HCT116 (cell line): ENCODE measurements at regions not wholly inside any gene's neighbourhood (a gene's known extent, or its start where the extent isn't known, plus 50 kb on each side); places are given as distances from the start of the nearest gene placed in this dataset.

ENCODE experiments used
- ATAC-seq: fragments of 200-7000 bp; cut with Tn5 transposase; 2 replicates; pipeline ENCODE4 v1.9.1; 2020; ENCODE audit warnings: mild to moderate bottlenecking, moderate library complexity
- BruUV-seq: library from RNA; stranded (reverse); fragments of 400-500 nt; replicated peaks from 2 replicates; lab custom pipeline; 2021; lab: Mats Ljungman, UMichigan
- CTCF ChIA-PET: fragments of 300-600 bp; sonication (Branson Sonifier 250); formaldehyde crosslinking; loops from one replicate; lab custom pipeline; 2021; ENCODE audit warnings: antibody characterized with exemption; lab: Charles Lee
- POLR2A ChIA-PET: fragments of 300-600, 350-600 bp; sonication (Branson Sonifier 250); formaldehyde crosslinking; loops from one replicate; lab custom pipeline; 2021; ENCODE audit warnings: antibody characterized with exemption; lab: Charles Lee
- RAD21 ChIA-PET, 2 experiments: fragments of 300-600 bp; sonication (Branson Sonifier 250); formaldehyde crosslinking; loops; one replicate each; lab custom pipeline; 2023; ENCODE audit warnings: low total read pairs in 2 of 2; ENCODE audit not compliant: uncharacterized antibody in 2 of 2, unreplicated experiment in 2 of 2, low non-redundant PET in 1 of 2; lab: Charles Lee
- DNase-seq: peaks from one replicate; pipeline ENCODE4 v3.0.0-alpha.2; 2010; ENCODE audit warnings: low read depth, low spot score
- H2AFZ ChIP-seq: fragments of 200-600 bp; shearing (Covaris generic), sonication (generic); 2 replicates; pipeline ENCODE4 v1.6.1; 2017; ENCODE audit warnings: low read depth, mixed run types, mixed read lengths, antibody characterized with exemption, low read length; ENCODE audit not compliant: poor library complexity, severe bottlenecking
- H3K27ac ChIP-seq: 2 replicates; pipeline ENCODE4 v1.5.1; 2012; ENCODE audit warnings: low read depth, low read length
- H3K27me3 ChIP-seq: fragments of 200-600 bp; sonication (generic); 2 replicates; pipeline ENCODE4 v1.6.1; 2016; ENCODE audit warnings: mixed run types, low read length, mixed read lengths; ENCODE audit not compliant: insufficient read depth
- H3K36me3 ChIP-seq, 2 experiments: fragments of 200-500 bp in 1 of 2; fragments of 200-600 bp in 1 of 2; sonication (Bioruptor generic) in 1 of 2; sonication (generic) in 1 of 2; 2 replicates each; pipeline versions ENCODE4 v1.5.1 to v1.6.1; 2014 to 2016; ENCODE audit warnings: low read length in 2 of 2, inconsistent platforms in 1 of 2, mixed read lengths in 1 of 2, mixed run types in 1 of 2; ENCODE audit not compliant: insufficient read depth in 2 of 2, control insufficient read depth in 1 of 2
- H3K4me1 ChIP-seq, 2 experiments: fragments of 200-600 bp in 1 of 2; sonication (generic) in 1 of 2; 2 replicates each; pipeline versions ENCODE4 v1.5.1 to v1.6.1; 2012 to 2017; ENCODE audit warnings: low read length in 2 of 2, inconsistent platforms in 1 of 2, mild to moderate bottlenecking in 1 of 2, mixed read lengths in 1 of 2, mixed run types in 1 of 2, moderate library complexity in 1 of 2; ENCODE audit not compliant: insufficient read depth in 2 of 2, control insufficient read depth in 1 of 2
- H3K4me2 ChIP-seq: fragments of 200-600 bp; sonication (generic); 2 replicates; pipeline ENCODE4 v1.6.1; 2017; ENCODE audit warnings: mixed run types, low read length, mixed read lengths
- H3K4me3 ChIP-seq, 2 experiments: fragments of 200-600 bp in 1 of 2; sonication (generic) in 1 of 2; replicated peaks in 1 of 2; 2 replicates each; pipeline ENCODE4 v1.5.1; 2011 to 2016; ENCODE audit warnings: low read length in 2 of 2, control low read depth in 1 of 2, low read depth in 1 of 2, mild to moderate bottlenecking in 1 of 2, mixed read lengths in 1 of 2, mixed run types in 1 of 2
- H3K79me2 ChIP-seq: fragments of 200-600 bp; sonication (generic); 2 replicates; pipeline ENCODE4 v1.6.1; 2017; ENCODE audit warnings: mild to moderate bottlenecking, mixed run types, low read length, moderate library complexity, mixed read lengths; ENCODE audit not compliant: insufficient read depth
- H3K9ac ChIP-seq: fragments of 200-600 bp; sonication (generic); 2 replicates; pipeline ENCODE4 v1.6.1; 2016; ENCODE audit warnings: low read length, mixed read lengths
- H3K9me2 ChIP-seq: fragments of 200-600 bp; sonication (generic), shearing (Covaris generic); 2 replicates; pipeline ENCODE4 v1.6.1; 2017; ENCODE audit warnings: mixed run types, mild to moderate bottlenecking, moderate library complexity; ENCODE audit not compliant: insufficient read depth
- H3K9me3 ChIP-seq, 2 experiments: fragments of 200-500 bp in 1 of 2; fragments of 200-600 bp in 1 of 2; sonication (Bioruptor generic) in 1 of 2; sonication (generic) in 1 of 2; 2 replicates each; pipeline ENCODE4 v1.6.1; 2014 to 2017; ENCODE audit warnings: low read length in 2 of 2, mixed read lengths in 2 of 2, inconsistent platforms in 1 of 2, low read depth in 1 of 2, mild to moderate bottlenecking in 1 of 2, mixed run types in 1 of 2, moderate library complexity in 1 of 2; ENCODE audit not compliant: control insufficient read depth in 1 of 2, insufficient read depth in 1 of 2
- H4K20me1 ChIP-seq: fragments of 200-600 bp; sonication (generic), shearing (Covaris generic); 2 replicates; pipeline ENCODE4 v1.6.1; 2017; ENCODE audit warnings: mixed run types, mild to moderate bottlenecking, moderate library complexity; ENCODE audit not compliant: insufficient read depth
- CBX3 ChIP-seq: IDR thresholded peaks from 2 replicates; pipeline ENCODE4 v1.6.1; 2012; ENCODE audit warnings: low read depth
- CEBPB ChIP-seq: IDR thresholded peaks from 2 replicates; pipeline ENCODE4 v1.6.1; 2012; ENCODE audit warnings: low read depth
- EZH2phosphoT487 ChIP-seq: fragments of 200-600 bp; IDR thresholded peaks from 2 replicates; pipeline ENCODE4 v1.6.1; 2018; ENCODE audit warnings: antibody characterized with exemption, borderline replicate concordance
- FOSL1 ChIP-seq: IDR thresholded peaks from 2 replicates; pipeline ENCODE4 v1.6.1; 2012; ENCODE audit warnings: low read depth
- POLR2A ChIP-seq: IDR thresholded peaks from 2 replicates; pipeline ENCODE4 v1.7.0; 2011; ENCODE audit warnings: borderline replicate concordance; ENCODE audit not compliant: insufficient read depth, insufficient read length; ENCODE audit errors: extremely low read depth
- POLR2AphosphoS5 ChIP-seq: IDR thresholded peaks from 2 replicates; pipeline ENCODE4 v1.6.1; 2011; ENCODE audit warnings: mild to moderate bottlenecking, low read depth, low read length, moderate library complexity
- RAD21 ChIP-seq: IDR thresholded peaks from 2 replicates; pipeline ENCODE4 v1.6.1; 2012; ENCODE audit warnings: low read depth, mild to moderate bottlenecking
- TCF7L2 ChIP-seq: IDR thresholded peaks from 2 replicates; pipeline ENCODE4 v1.7.0; 2011; ENCODE audit warnings: borderline replicate concordance, inconsistent platforms; ENCODE audit not compliant: insufficient read depth, insufficient read length; ENCODE audit errors: extremely low read depth
- ZBTB33 ChIP-seq: IDR thresholded peaks from 2 replicates; pipeline ENCODE4 v1.6.1; 2011; ENCODE audit warnings: mild to moderate bottlenecking, low read length, moderate library complexity; ENCODE audit not compliant: insufficient replicate concordance; ENCODE audit errors: extremely low read depth
- ZFX ChIP-seq: fragments of 450-650 bp; IDR thresholded peaks from 2 replicates; pipeline ENCODE4 v1.6.1; 2017
- intact Hi-C: fragments of 100-400 bp; cut with micrococcal nuclease; formaldehyde crosslinking; loops from 2 replicates; pipeline ENCODE4 v1.10.0; 2022

GRCh38 chr10:91049296-91049987 lies 128.6 kb upstream of the ANKRD1 start:
- Histone ChIP-seq H3K9me2 (no peaks in the 10 kb centered on the region), H4K20me1 (no peaks in the 10 kb centered on the region), H3K4me1 (no peaks in the 10 kb centered on the region), H3K27me3 (no peaks in the 10 kb centered on the region), H2AFZ (no peak overlapping the region), H3K79me2 (no peaks in the 10 kb centered on the region), H3K36me3 (no peaks in the 10 kb centered on the region), H3K9me3 (no peaks in the 10 kb centered on the region), H3K4me2 (no peak overlapping the region), H3K27ac (no peak overlapping the region), H3K4me3 (no peak overlapping the region), H3K9ac (no peak overlapping the region)
- no TSS peak for BruUV-seq
- no peak for ATAC-seq
- POLR2A ChIA-PET: no interaction called here
- intact Hi-C loops: loop anchor here (10.0 kb wide), 1 partner anchor 865 kb away; no protein-coding TSS in a partner anchor
- RAD21 ChIA-PET: no interaction called here
- no peak for DNase-seq
- CTCF ChIA-PET: no interaction called here
- TF ChIP-seq POLR2AphosphoS5 (no peak), FOSL1 (no peak)

- intact Hi-C loops: loop anchor here (10.0 kb wide), 1 partner anchor 865 kb away; no protein-coding TSS in a partner anchor
- Histone ChIP-seq H4K20me1 (no peaks in the 10 kb centered on the region), H2AFZ (no peak overlapping the region), H3K4me1 (no peaks in the 10 kb centered on the region), H3K9me2 (no peaks in the 10 kb centered on the region), H3K79me2 (no peaks in the 10 kb centered on the region), H3K9ac (no peak overlapping the region), H3K36me3 (no peaks in the 10 kb centered on the region), H3K9me3 (no peaks in the 10 kb centered on the region), H3K27me3 (no peaks in the 10 kb centered on the region), H3K4me3 (no peak overlapping the region), H3K4me2 (no peak overlapping the region), H3K27ac (no peak overlapping the region)
- TF ChIP-seq RAD21 (no peak), ZFX (no peak), EZH2phosphoT487 (no peak), CBX3 (no peak), POLR2A (no peak), POLR2AphosphoS5 (no peak), TCF7L2 (no peak), ZBTB33 (no peak), CEBPB (no peak)
- DNase-seq (no peak), ATAC-seq (no peak)
- no TSS peak for BruUV-seq
- ChIA-PET CTCF (no interaction called here), POLR2A (no interaction called here), RAD21 (no interaction called here)
Measured at GRCh38 chr10:91049988-91050360, 129.1 kb upstream of the ANKRD1 start.
